ENCODE measurements at regions not wholly inside any gene's neighbourhood (a gene's known extent, or its start where the extent isn't known, plus 50 kb on each side); places are given as distances from the start of the nearest gene placed in this dataset.
A peak's percentile ranks its signal among the peaks of the same experiment; 100 is the strongest.

DNA sequence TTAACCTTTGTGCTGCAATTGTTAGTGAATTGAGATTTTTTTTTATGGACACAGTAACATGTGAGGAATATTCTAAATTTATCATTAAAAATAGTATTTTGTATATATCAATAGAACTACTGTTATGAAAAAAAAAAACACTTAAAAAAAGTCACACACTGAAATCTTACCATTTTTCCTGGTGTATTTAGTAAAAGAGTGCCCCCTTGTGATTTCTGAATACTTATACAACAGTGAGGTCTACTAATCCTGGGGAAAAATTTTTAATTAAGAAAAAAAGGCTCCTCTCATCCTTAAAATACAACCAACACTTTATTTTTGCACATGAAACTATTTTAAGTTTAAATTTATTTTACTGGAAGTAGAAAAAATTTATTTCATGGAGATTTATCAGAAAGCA, 56.4 kb upstream of the SPOCK3 start:
- H3K27me3 Mint-ChIP-seq (ENCODE audit: low read depth): no peaks in the 10 kb centered on the region
- ChIA-PET POLR2A (no interaction called here), CTCF (interaction anchor here (1.0 to 1.3 kb wide), 2 partner anchors 56 to 266 kb away, joined by 3 to 4 read pairs; partner anchors contain the start of gene SPOCK3)
- DNase-seq (ENCODE audit: low spot score): no peak
- no peak overlapping the region for H3K27ac Mint-ChIP-seq
- no peak overlapping the region for H3K4me3 Mint-ChIP-seq
- H3K36me3 Mint-ChIP-seq: peaks cover 6% of the 10 kb centered on the region
- peak; percentile 55 for ATAC-seq
- TF ChIP-seq ZNF317 (CRISPR knock-in tag; IDR thresholded peaks at IDR 0.05; ENCODE audit: borderline replicate concordance, low read depth) (no peak), CTCF (IDR thresholded peaks at IDR 0.05) (no peak), ETV6 (CRISPR knock-in tag; IDR thresholded peaks at IDR 0.05) (no peak), ZNF671 (CRISPR knock-in tag; IDR thresholded peaks at IDR 0.05) (no peak), ZNF121 (CRISPR knock-in tag; IDR thresholded peaks at IDR 0.05) (no peak)
- TF ChIP-seq, protein P1, sequence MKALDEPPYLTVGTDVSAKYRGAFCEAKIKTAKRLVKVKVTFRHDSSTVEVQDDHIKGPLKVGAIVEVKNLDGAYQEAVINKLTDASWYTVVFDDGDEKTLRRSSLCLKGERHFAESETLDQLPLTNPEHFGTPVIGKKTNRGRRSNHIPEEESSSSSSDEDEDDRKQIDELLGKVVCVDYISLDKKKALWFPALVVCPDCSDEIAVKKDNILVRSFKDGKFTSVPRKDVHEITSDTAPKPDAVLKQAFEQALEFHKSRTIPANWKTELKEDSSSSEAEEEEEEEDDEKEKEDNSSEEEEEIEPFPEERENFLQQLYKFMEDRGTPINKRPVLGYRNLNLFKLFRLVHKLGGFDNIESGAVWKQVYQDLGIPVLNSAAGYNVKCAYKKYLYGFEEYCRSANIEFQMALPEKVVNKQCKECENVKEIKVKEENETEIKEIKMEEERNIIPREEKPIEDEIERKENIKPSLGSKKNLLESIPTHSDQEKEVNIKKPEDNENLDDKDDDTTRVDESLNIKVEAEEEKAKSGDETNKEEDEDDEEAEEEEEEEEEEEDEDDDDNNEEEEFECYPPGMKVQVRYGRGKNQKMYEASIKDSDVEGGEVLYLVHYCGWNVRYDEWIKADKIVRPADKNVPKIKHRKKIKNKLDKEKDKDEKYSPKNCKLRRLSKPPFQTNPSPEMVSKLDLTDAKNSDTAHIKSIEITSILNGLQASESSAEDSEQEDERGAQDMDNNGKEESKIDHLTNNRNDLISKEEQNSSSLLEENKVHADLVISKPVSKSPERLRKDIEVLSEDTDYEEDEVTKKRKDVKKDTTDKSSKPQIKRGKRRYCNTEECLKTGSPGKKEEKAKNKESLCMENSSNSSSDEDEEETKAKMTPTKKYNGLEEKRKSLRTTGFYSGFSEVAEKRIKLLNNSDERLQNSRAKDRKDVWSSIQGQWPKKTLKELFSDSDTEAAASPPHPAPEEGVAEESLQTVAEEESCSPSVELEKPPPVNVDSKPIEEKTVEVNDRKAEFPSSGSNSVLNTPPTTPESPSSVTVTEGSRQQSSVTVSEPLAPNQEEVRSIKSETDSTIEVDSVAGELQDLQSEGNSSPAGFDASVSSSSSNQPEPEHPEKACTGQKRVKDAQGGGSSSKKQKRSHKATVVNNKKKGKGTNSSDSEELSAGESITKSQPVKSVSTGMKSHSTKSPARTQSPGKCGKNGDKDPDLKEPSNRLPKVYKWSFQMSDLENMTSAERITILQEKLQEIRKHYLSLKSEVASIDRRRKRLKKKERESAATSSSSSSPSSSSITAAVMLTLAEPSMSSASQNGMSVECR (CRISPR knock-in tag; IDR thresholded peaks at IDR 0.05; ENCODE audit: borderline replicate concordance): no peak
- TF ChIP-seq, protein P2, sequence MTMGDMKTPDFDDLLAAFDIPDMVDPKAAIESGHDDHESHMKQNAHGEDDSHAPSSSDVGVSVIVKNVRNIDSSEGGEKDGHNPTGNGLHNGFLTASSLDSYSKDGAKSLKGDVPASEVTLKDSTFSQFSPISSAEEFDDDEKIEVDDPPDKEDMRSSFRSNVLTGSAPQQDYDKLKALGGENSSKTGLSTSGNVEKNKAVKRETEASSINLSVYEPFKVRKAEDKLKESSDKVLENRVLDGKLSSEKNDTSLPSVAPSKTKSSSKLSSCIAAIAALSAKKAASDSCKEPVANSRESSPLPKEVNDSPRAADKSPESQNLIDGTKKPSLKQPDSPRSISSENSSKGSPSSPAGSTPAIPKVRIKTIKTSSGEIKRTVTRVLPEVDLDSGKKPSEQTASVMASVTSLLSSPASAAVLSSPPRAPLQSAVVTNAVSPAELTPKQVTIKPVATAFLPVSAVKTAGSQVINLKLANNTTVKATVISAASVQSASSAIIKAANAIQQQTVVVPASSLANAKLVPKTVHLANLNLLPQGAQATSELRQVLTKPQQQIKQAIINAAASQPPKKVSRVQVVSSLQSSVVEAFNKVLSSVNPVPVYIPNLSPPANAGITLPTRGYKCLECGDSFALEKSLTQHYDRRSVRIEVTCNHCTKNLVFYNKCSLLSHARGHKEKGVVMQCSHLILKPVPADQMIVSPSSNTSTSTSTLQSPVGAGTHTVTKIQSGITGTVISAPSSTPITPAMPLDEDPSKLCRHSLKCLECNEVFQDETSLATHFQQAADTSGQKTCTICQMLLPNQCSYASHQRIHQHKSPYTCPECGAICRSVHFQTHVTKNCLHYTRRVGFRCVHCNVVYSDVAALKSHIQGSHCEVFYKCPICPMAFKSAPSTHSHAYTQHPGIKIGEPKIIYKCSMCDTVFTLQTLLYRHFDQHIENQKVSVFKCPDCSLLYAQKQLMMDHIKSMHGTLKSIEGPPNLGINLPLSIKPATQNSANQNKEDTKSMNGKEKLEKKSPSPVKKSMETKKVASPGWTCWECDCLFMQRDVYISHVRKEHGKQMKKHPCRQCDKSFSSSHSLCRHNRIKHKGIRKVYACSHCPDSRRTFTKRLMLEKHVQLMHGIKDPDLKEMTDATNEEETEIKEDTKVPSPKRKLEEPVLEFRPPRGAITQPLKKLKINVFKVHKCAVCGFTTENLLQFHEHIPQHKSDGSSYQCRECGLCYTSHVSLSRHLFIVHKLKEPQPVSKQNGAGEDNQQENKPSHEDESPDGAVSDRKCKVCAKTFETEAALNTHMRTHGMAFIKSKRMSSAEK (CRISPR knock-in tag; IDR thresholded peaks at IDR 0.05; ENCODE audit: borderline replicate concordance): no peak
- H3K4me1 Mint-ChIP-seq: peaks cover 17% of the 10 kb centered on the region
- H3K9me3 Mint-ChIP-seq: peaks cover 8% of the 10 kb centered on the region

DNA sequence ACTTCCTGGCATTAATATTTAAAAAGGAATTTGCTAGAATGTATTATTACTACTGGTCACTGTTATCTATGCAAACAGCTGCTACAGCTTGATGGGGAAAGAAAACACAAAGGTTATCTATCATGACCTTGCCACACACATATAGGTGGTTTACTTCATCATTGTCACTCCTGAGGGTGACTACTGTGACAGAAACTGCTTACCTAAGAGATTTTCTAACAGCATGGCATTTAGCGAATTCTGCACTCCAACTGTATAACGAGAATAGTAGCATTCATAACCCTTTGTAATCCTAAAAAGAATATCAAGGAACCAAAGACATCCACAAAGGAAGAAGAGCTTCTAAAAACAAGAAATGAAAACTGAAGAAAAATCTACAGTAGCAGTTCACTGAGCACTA, 74.6 kb upstream of the SPOCK3 start:
- H3K27me3 Mint-ChIP-seq (ENCODE audit: low read depth): no peaks in the 10 kb centered on the region
- H3K9me3 Mint-ChIP-seq: no peaks in the 10 kb centered on the region
- no peak overlapping the region for H3K27ac Mint-ChIP-seq
- POLR2A ChIA-PET: no interaction called here
- no peak overlapping the region for H3K4me3 Mint-ChIP-seq
- no peak for DNase-seq (ENCODE audit: low spot score)
- CTCF ChIA-PET: no interaction called here
- H3K36me3 Mint-ChIP-seq: no peaks in the 10 kb centered on the region
- H3K4me1 Mint-ChIP-seq: no peaks in the 10 kb centered on the region
- no peak for ATAC-seq
- no peak for TF ChIP-seq KAT7 (CRISPR knock-in tag; IDR thresholded peaks at IDR 0.05; ENCODE audit: borderline replicate concordance)
- TF ChIP-seq, protein P3, sequence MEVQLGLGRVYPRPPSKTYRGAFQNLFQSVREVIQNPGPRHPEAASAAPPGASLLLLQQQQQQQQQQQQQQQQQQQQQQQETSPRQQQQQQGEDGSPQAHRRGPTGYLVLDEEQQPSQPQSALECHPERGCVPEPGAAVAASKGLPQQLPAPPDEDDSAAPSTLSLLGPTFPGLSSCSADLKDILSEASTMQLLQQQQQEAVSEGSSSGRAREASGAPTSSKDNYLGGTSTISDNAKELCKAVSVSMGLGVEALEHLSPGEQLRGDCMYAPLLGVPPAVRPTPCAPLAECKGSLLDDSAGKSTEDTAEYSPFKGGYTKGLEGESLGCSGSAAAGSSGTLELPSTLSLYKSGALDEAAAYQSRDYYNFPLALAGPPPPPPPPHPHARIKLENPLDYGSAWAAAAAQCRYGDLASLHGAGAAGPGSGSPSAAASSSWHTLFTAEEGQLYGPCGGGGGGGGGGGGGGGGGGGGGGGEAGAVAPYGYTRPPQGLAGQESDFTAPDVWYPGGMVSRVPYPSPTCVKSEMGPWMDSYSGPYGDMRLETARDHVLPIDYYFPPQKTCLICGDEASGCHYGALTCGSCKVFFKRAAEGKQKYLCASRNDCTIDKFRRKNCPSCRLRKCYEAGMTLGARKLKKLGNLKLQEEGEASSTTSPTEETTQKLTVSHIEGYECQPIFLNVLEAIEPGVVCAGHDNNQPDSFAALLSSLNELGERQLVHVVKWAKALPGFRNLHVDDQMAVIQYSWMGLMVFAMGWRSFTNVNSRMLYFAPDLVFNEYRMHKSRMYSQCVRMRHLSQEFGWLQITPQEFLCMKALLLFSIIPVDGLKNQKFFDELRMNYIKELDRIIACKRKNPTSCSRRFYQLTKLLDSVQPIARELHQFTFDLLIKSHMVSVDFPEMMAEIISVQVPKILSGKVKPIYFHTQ (CRISPR knock-in tag; IDR thresholded peaks at IDR 0.05): no peak
- no peak for TF ChIP-seq ATF6 (CRISPR knock-in tag; IDR thresholded peaks at IDR 0.05)
- no peak for TF ChIP-seq ZNF219 (CRISPR knock-in tag; IDR thresholded peaks at IDR 0.05; ENCODE audit: borderline replicate concordance)
- TF ChIP-seq ZNF416 (CRISPR knock-in tag; IDR thresholded peaks at IDR 0.05): no peak
- TF ChIP-seq, protein P4, sequence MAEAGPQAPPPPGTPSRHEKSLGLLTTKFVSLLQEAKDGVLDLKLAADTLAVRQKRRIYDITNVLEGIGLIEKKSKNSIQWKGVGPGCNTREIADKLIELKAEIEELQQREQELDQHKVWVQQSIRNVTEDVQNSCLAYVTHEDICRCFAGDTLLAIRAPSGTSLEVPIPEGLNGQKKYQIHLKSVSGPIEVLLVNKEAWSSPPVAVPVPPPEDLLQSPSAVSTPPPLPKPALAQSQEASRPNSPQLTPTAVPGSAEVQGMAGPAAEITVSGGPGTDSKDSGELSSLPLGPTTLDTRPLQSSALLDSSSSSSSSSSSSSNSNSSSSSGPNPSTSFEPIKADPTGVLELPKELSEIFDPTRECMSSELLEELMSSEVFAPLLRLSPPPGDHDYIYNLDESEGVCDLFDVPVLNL (CRISPR knock-in tag; IDR thresholded peaks at IDR 0.05; ENCODE audit: borderline replicate concordance, low read depth): no peak
- TF ChIP-seq HMGA2 (CRISPR knock-in tag; IDR thresholded peaks at IDR 0.05): no peak
- TF ChIP-seq, protein P5, sequence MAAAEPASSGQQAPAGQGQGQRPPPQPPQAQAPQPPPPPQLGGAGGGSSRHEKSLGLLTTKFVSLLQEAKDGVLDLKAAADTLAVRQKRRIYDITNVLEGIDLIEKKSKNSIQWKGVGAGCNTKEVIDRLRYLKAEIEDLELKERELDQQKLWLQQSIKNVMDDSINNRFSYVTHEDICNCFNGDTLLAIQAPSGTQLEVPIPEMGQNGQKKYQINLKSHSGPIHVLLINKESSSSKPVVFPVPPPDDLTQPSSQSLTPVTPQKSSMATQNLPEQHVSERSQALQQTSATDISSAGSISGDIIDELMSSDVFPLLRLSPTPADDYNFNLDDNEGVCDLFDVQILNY (CRISPR knock-in tag; IDR thresholded peaks at IDR 0.05): no peak
- TF ChIP-seq RORB (CRISPR knock-in tag; IDR thresholded peaks at IDR 0.05): no peak
- no peak for TF ChIP-seq IRF2 (CRISPR knock-in tag; IDR thresholded peaks at IDR 0.05; ENCODE audit: borderline replicate concordance, low read depth)
- TF ChIP-seq ZNF232 (CRISPR knock-in tag; IDR thresholded peaks at IDR 0.05): no peak
